CD4-positive, alpha-beta T cell (primary cell): ENCODE measurements at regions not wholly inside any gene's neighbourhood (a gene's known extent, or its start where the extent isn't known, plus 50 kb on each side); places are given as distances from the start of the nearest gene placed in this dataset.

Experiments used
- ATAC-seq: fragments of 200-7000 bp; cut with Tn5 transposase; one replicate; pipeline ENCODE4 v1.10.0; 2022; ENCODE audit warnings: mild to moderate bottlenecking; ENCODE audit not compliant: poor library complexity
- CTCF ChIA-PET: fragments of 350-600 bp; sonication (Branson Sonifier 250); formaldehyde crosslinking; loops from one replicate; lab custom pipeline; 2021; ENCODE audit warnings: antibody characterized with exemption, inconsistent platforms; lab: Charles Lee
- POLR2A ChIA-PET: fragments of 350-600 bp; sonication (Branson Sonifier 250); formaldehyde crosslinking; loops from one replicate; lab custom pipeline; 2021; ENCODE audit warnings: antibody characterized with exemption, inconsistent platforms; lab: Charles Lee
- DNase-seq, 14 experiments: peaks; one replicate each; pipeline ENCODE4 v3.0.0-alpha.2; 2013 to 2020; ENCODE audit warnings: mixed read lengths in 2 of 14
- H3K27ac ChIP-seq, 2 donors: one replicate each; pipeline versions ENCODE4 v1.5.1 to v1.7.0; 2013; ENCODE audit warnings: low read length in 2 of 2, low read depth in 1 of 2, mild to moderate bottlenecking in 1 of 2
- H3K27me3 ChIP-seq, 2 experiments: 1 replicate in 1 of 2; 2 replicates in 1 of 2; pipeline versions ENCODE4 v1.6.1 to v1.7.0; 2013; ENCODE audit warnings: low read length in 2 of 2, control low read depth in 1 of 2, mild to moderate bottlenecking in 1 of 2, moderate library complexity in 1 of 2; ENCODE audit not compliant: insufficient read depth in 2 of 2, control insufficient read depth in 1 of 2
- H3K36me3 ChIP-seq: one replicate; pipeline ENCODE4 v1.6.1; 2013; ENCODE audit warnings: low read length, control low read depth; ENCODE audit not compliant: insufficient read depth
- H3K4me1 ChIP-seq: one replicate; pipeline ENCODE4 v1.6.1; 2013; ENCODE audit warnings: low read length, control low read depth; ENCODE audit not compliant: insufficient read depth
- H3K4me3 ChIP-seq: one replicate; pipeline ENCODE4 v1.5.1; 2013; ENCODE audit warnings: mild to moderate bottlenecking, low read length, moderate library complexity
- H3K9me3 ChIP-seq, 2 experiments: 1 replicate in 1 of 2; 2 replicates in 1 of 2; pipeline versions ENCODE4 v1.6.1 to v1.7.0; 2013; ENCODE audit warnings: low read length in 2 of 2, mild to moderate bottlenecking in 2 of 2, control low read depth in 1 of 2, moderate library complexity in 1 of 2; ENCODE audit not compliant: control insufficient read depth in 1 of 2, insufficient read depth in 1 of 2
- H3K27ac Mint-ChIP-seq: one replicate; pipeline ENCODE4 v1.8.0; 2020; ENCODE audit warnings: mixed read lengths
- H3K27me3 Mint-ChIP-seq: one replicate; pipeline ENCODE4 v1.8.0; 2021; ENCODE audit warnings: mixed read lengths
- H3K36me3 Mint-ChIP-seq: one replicate; pipeline ENCODE4 v1.8.0; 2021; ENCODE audit warnings: low read depth, mixed read lengths
- H3K4me1 Mint-ChIP-seq: one replicate; pipeline ENCODE4 v1.8.0; 2021; ENCODE audit warnings: low read depth, mixed read lengths
- H3K4me3 Mint-ChIP-seq: one replicate; pipeline ENCODE4 v1.8.0; 2020; ENCODE audit warnings: mild to moderate bottlenecking, mixed read lengths
- H3K9me3 Mint-ChIP-seq: one replicate; pipeline ENCODE4 v1.8.0; 2020; ENCODE audit warnings: mixed read lengths
- intact Hi-C, 2 experiments: fragments of 100-400 bp; cut with DNase I in 1 of 2; cut with micrococcal nuclease in 1 of 2; formaldehyde crosslinking; loops; one replicate each; pipeline versions ENCODE4 v1.15.1 to v1.9.0; 2023 to 2025; cut with DNase I, micrococcal nuclease
- TF ChIP-seq, protein P1 (sequence below): fragments of 200-600 bp; IDR thresholded peaks from one replicate; pipeline ENCODE4 v1.8.0; 2022; ENCODE audit warnings: antibody characterized with exemption, mild to moderate bottlenecking

DNA sequence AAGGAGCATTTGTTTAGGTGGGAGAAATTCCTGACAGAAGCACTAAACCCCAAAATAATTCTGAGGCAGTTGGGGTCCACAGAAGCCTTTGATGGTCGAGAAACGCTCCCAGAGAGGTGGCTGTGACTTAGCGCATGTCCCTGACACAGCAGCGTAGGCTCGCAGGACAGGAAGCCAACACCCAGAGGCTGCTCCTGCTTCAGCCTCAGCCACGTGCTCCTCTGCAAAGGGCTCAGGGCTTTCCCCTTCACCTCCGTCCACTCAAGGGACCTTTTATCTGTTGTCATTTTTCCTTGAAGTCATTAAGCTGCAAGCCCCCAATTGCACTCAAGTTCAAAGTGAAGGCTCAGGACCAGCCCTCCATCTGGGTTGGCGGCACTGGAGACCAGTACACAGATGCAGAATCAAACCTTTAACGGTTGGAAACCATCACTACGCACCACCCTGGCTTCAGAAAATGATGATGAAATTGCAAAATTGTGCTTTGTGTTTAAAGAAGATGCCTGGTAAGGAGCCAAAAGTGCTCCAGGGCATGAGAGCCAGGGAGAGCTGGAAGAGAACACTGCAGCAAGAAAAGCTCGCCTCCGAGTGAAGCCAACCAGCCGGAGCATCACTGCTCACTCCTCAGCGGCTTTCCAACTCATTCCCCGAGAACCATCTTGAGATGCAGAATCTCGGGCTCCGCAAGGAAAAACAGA is 219.6 kb downstream of the RAP2A start:
- ATAC-seq (no peak), DNase-seq (no peak)
- ChIA-PET CTCF (no interaction called here), POLR2A (no interaction called here)
- TF ChIP-seq, protein P1, sequence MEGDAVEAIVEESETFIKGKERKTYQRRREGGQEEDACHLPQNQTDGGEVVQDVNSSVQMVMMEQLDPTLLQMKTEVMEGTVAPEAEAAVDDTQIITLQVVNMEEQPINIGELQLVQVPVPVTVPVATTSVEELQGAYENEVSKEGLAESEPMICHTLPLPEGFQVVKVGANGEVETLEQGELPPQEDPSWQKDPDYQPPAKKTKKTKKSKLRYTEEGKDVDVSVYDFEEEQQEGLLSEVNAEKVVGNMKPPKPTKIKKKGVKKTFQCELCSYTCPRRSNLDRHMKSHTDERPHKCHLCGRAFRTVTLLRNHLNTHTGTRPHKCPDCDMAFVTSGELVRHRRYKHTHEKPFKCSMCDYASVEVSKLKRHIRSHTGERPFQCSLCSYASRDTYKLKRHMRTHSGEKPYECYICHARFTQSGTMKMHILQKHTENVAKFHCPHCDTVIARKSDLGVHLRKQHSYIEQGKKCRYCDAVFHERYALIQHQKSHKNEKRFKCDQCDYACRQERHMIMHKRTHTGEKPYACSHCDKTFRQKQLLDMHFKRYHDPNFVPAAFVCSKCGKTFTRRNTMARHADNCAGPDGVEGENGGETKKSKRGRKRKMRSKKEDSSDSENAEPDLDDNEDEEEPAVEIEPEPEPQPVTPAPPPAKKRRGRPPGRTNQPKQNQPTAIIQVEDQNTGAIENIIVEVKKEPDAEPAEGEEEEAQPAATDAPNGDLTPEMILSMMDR, result no peak
- Mint-ChIP-seq H3K4me1 (no peaks in the 10 kb centered on the region), H3K36me3 (no peaks in the 10 kb centered on the region), H3K4me3 (no peak overlapping the region), H3K27ac (no peak overlapping the region), H3K27me3 (peaks cover 26% of the 10 kb centered on the region), H3K9me3 (no peaks in the 10 kb centered on the region)
- no peaks in the 10 kb centered on the region for H3K36me3 ChIP-seq
- intact Hi-C loops, result no loop called here
- no peaks in the 10 kb centered on the region for H3K4me1 ChIP-seq
- no peak overlapping the region for H3K27ac ChIP-seq
- no peaks in the 10 kb centered on the region for H3K9me3 ChIP-seq
- H3K4me3 ChIP-seq, result no peak overlapping the region
- peaks cover 0 to 2% of the 10 kb centered on the region in 2 experiments for H3K27me3 ChIP-seq

DNA sequence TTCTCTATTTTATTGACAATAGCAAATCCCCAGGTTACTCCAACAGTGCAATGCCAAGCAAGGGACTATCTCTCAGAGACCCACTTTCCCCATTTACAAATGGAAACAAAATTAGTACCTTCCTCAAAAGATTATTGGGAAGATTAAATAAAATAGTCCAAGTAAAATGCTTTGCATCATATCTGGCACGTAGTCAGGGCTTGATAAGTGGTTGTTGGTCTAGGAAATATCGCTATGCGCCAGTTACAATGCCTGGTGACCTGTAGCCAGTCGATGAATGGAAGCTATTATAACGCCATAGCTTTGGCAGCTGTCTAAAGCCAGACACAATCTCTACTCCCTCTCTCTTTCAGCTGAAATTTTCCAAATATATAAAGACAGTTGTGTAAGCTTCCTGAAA is 220.3 kb downstream of the RAP2A start:
- H3K36me3 ChIP-seq, result no peaks in the 10 kb centered on the region
- POLR2A ChIA-PET, result no interaction called here
- H3K27me3 ChIP-seq, result peaks cover 0 to 2% of the 10 kb centered on the region in 2 experiments
- Mint-ChIP-seq H3K4me1 (no peaks in the 10 kb centered on the region), H3K36me3 (no peaks in the 10 kb centered on the region), H3K27ac (no peak overlapping the region), H3K9me3 (no peaks in the 10 kb centered on the region), H3K27me3 (peaks cover 26% of the 10 kb centered on the region), H3K4me3 (no peak overlapping the region)
- H3K4me1 ChIP-seq, result no peaks in the 10 kb centered on the region
- intact Hi-C loops, result no loop called here
- ATAC-seq, result no peak
- DNase-seq, result no peak
- H3K27ac ChIP-seq, result no peak overlapping the region
- CTCF ChIA-PET, result no interaction called here
- no peak overlapping the region for H3K4me3 ChIP-seq
- H3K9me3 ChIP-seq, result no peaks in the 10 kb centered on the region
- TF ChIP-seq, protein P1, result no peak

DNA sequence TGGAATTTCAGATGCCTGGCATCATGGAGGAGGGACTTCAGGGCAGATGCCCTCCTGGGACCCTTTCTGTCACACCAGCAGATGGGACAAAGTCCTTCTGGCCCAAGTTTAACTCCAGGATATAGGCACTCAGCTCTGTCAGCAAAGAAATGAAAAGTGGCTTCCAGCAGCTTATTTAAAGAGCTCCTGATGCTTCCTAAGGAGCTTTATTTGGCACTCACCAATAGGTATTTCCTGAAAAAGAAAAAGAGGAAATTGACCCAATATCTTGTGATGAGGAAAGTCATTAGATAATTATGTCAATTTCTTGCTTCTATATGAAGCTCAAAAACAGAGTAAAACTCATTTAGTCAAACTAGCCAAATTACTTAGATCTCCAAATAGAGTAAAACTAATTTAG is 224.6 kb downstream of the RAP2A start:
- ATAC-seq (no peak), DNase-seq (no peak)
- H3K4me1 ChIP-seq, result no peaks in the 10 kb centered on the region
- ChIA-PET CTCF (no interaction called here), POLR2A (no interaction called here)
- Mint-ChIP-seq H3K36me3 (no peaks in the 10 kb centered on the region), H3K27me3 (peaks cover 41% of the 10 kb centered on the region), H3K27ac (no peak overlapping the region), H3K4me1 (no peaks in the 10 kb centered on the region), H3K4me3 (no peak overlapping the region), H3K9me3 (no peaks in the 10 kb centered on the region)
- intact Hi-C loops, result no loop called here
- TF ChIP-seq, protein P1, result no peak
- H3K4me3 ChIP-seq, result no peak overlapping the region
- H3K27me3 ChIP-seq, result peaks cover 2 to 7% of the 10 kb centered on the region in 2 experiments
- no peaks in the 10 kb centered on the region for H3K9me3 ChIP-seq
- no peak overlapping the region for H3K27ac ChIP-seq
- H3K36me3 ChIP-seq, result no peaks in the 10 kb centered on the region
